SK-N-SH (cell line): ENCODE measurements at regions not wholly inside any gene's neighbourhood (a gene's known extent, or its start where the extent isn't known, plus 50 kb on each side); places are given as distances from the start of the nearest gene placed in this dataset.

Experiments used
- CTCF ChIA-PET: fragments of 300-600, 350-600 bp; formaldehyde crosslinking; extraction: SDS; loops from one replicate; lab custom pipeline; 2021; lab: Yijun Ruan, JAX
- POLR2A ChIA-PET: fragments of 350-600 bp; sonication (Branson Sonifier 250); formaldehyde crosslinking; extraction: SDS; loops from one replicate; lab custom pipeline; 2020; ENCODE audit warnings: antibody characterized with exemption, inconsistent platforms; lab: Yijun Ruan, JAX
- DNase-seq: peaks from one replicate; pipeline ENCODE4 v3.0.0; 2012
- H2AFZ ChIP-seq: fragments of 200-600 bp; sonication (generic); 2 replicates; pipeline ENCODE4 v1.8.1; 2016; ENCODE audit warnings: antibody characterized with exemption, mild to moderate bottlenecking, low read depth
- H3F3A ChIP-seq: fragments of 200-600 bp; sonication (generic); replicated peaks from 2 replicates; pipeline ENCODE3; 2016; ENCODE audit warnings: antibody characterized with exemption, mild to moderate bottlenecking; ENCODE audit not compliant: insufficient read depth
- H3K27ac ChIP-seq, 2 experiments: fragments of 200-500 bp in 1 of 2; fragments of 200-600 bp in 1 of 2; sonication (Bioruptor generic) in 1 of 2; sonication (generic), shearing (Covaris generic) in 1 of 2; 2 replicates each; pipeline versions ENCODE4 v1.5.1 to v1.6.1; 2014 to 2016; ENCODE audit warnings: low read depth in 2 of 2, inconsistent platforms in 1 of 2, low read length in 1 of 2, mild to moderate bottlenecking in 1 of 2, mixed read lengths in 1 of 2
- H3K27me3 ChIP-seq: fragments of 200-600 bp; sonication (generic), shearing (Covaris generic); 2 replicates; pipeline ENCODE4 v1.6.1; 2016; ENCODE audit warnings: mixed run types; ENCODE audit not compliant: insufficient read depth
- H3K36me3 ChIP-seq, 2 experiments: fragments of 200-500 bp in 1 of 2; fragments of 200-600 bp in 1 of 2; sonication (Bioruptor generic) in 1 of 2; sonication (generic) in 1 of 2; replicated peaks in 1 of 2; 2 replicates each; pipeline versions ENCODE3 to v1.5.1; 2014 to 2016; ENCODE audit warnings: low read length in 1 of 2, mild to moderate bottlenecking in 1 of 2; ENCODE audit not compliant: insufficient read depth in 2 of 2, control insufficient read depth in 1 of 2
- H3K4me1 ChIP-seq, 2 experiments: fragments of 200-500 bp in 1 of 2; fragments of 200-600 bp in 1 of 2; sonication (Bioruptor generic) in 1 of 2; sonication (generic), shearing (Covaris generic) in 1 of 2; 2 replicates each; pipeline versions ENCODE4 v1.5.1 to v1.6.1; 2014 to 2016; ENCODE audit warnings: low read depth in 1 of 2, low read length in 1 of 2, mixed run types in 1 of 2; ENCODE audit not compliant: insufficient read depth in 2 of 2, control insufficient read depth in 1 of 2
- H3K4me2 ChIP-seq: fragments of 200-600 bp; sonication (generic), shearing (Covaris generic); 2 replicates; pipeline ENCODE4 v1.6.1; 2017; ENCODE audit warnings: mixed run types
- H3K4me3 ChIP-seq, 2 experiments: fragments of 200-500 bp in 1 of 2; fragments of 200-600 bp in 1 of 2; sonication (Bioruptor generic) in 1 of 2; sonication (generic), shearing (Covaris generic) in 1 of 2; 2 replicates each; pipeline versions ENCODE4 v1.5.1 to v1.8.1; 2014 to 2016; ENCODE audit warnings: low read depth in 2 of 2, inconsistent platforms in 1 of 2, low read length in 1 of 2, mild to moderate bottlenecking in 1 of 2, mixed read lengths in 1 of 2, moderate library complexity in 1 of 2
- H3K79me2 ChIP-seq: fragments of 200-600 bp; sonication (generic); 2 replicates; pipeline ENCODE4 v1.8.1; 2017; ENCODE audit warnings: mild to moderate bottlenecking; ENCODE audit not compliant: insufficient read depth
- H3K9ac ChIP-seq: fragments of 200-600 bp; sonication (generic); 2 replicates; pipeline ENCODE4 v1.6.1; 2017; ENCODE audit warnings: mixed run types
- H3K9me2 ChIP-seq: fragments of 200-600 bp; sonication (generic); 2 replicates; pipeline ENCODE4 v1.6.1; 2017; ENCODE audit warnings: mixed run types
- H3K9me3 ChIP-seq: fragments of 200-600 bp; sonication (generic); 2 replicates; pipeline ENCODE4 v1.6.1; 2017; ENCODE audit warnings: mixed run types, mild to moderate bottlenecking, moderate library complexity
- H4K20me1 ChIP-seq: fragments of 200-600 bp; sonication (generic); 2 replicates; pipeline ENCODE4 v1.6.1; 2017; ENCODE audit warnings: mild to moderate bottlenecking, mixed run types; ENCODE audit not compliant: insufficient read depth
- CHD2 ChIP-seq: fragments of 150-350 bp; IDR thresholded peaks from 2 replicates; pipeline ENCODE4 v1.6.1; 2018; ENCODE audit warnings: low read length; ENCODE audit not compliant: partially characterized antibody
- ELF1 ChIP-seq: IDR thresholded peaks from 2 replicates; pipeline ENCODE4 v1.4.0; 2012
- EP300 ChIP-seq, 2 experiments: IDR thresholded peaks; 2 replicates each; pipeline versions ENCODE4 v1.4.0 to v1.6.1; 2012; ENCODE audit warnings: borderline replicate concordance in 1 of 2, low read depth in 1 of 2, low read length in 1 of 2
- EZH2phosphoT487 ChIP-seq: fragments of 200-600 bp; sonication (generic); IDR thresholded peaks from 2 replicates; pipeline ENCODE4 v1.6.1; 2017; ENCODE audit warnings: low read depth, mixed run types, mild to moderate bottlenecking, antibody characterized with exemption, moderate library complexity, borderline replicate concordance
- FOSL2 ChIP-seq: IDR thresholded peaks from 2 replicates; pipeline ENCODE4 v1.4.0; 2012; ENCODE audit warnings: low read depth, mild to moderate bottlenecking, moderate library complexity, borderline replicate concordance
- FOXJ3 ChIP-seq: sonication (generic); formaldehyde crosslinking; IDR thresholded peaks from 2 replicates; pipeline ENCODE4 v1.5.1; 2020; ENCODE audit warnings: mild to moderate bottlenecking, missing genetic modification reagents
- FOXM1 ChIP-seq: IDR thresholded peaks from 2 replicates; pipeline ENCODE4 v1.4.0; 2012; ENCODE audit warnings: low read depth, mild to moderate bottlenecking
- GABPA ChIP-seq: IDR thresholded peaks from 2 replicates; pipeline ENCODE4 v1.4.0; 2012; ENCODE audit warnings: low read depth, mild to moderate bottlenecking
- JUND ChIP-seq: IDR thresholded peaks from 2 replicates; pipeline ENCODE4 v1.4.0; 2012
- MXI1 ChIP-seq: IDR thresholded peaks from 2 replicates; pipeline ENCODE4 v1.6.1; 2012; ENCODE audit warnings: mild to moderate bottlenecking, low read depth, low read length, improper control_type of control experiment
- NFIC ChIP-seq: IDR thresholded peaks from 2 replicates; pipeline ENCODE4 v1.4.0; 2012; ENCODE audit warnings: borderline replicate concordance
- POLR2AphosphoS5 ChIP-seq: IDR thresholded peaks from 2 replicates; pipeline ENCODE4 v1.6.1; 2012; ENCODE audit warnings: low read depth, low read length
- RAD21 ChIP-seq: IDR thresholded peaks from 2 replicates; pipeline ENCODE4 v1.6.1; 2012; ENCODE audit warnings: mild to moderate bottlenecking, low read length
- RCOR1 ChIP-seq: fragments of 150-350 bp; IDR thresholded peaks from 2 replicates; pipeline ENCODE4 v1.6.1; 2017; ENCODE audit warnings: antibody characterized with exemption, low read length
- RFX5 ChIP-seq: IDR thresholded peaks from 2 replicates; pipeline ENCODE4 v1.6.1; 2012; ENCODE audit warnings: mild to moderate bottlenecking, improper control_type of control experiment, low read length
- RXRA ChIP-seq: IDR thresholded peaks from 2 replicates; pipeline ENCODE4 v1.4.0; 2012; ENCODE audit warnings: low read depth, mild to moderate bottlenecking, borderline replicate concordance
- SIN3A ChIP-seq: IDR thresholded peaks from 2 replicates; pipeline ENCODE4 v1.6.1; 2012; ENCODE audit warnings: low read depth, mild to moderate bottlenecking, low read length, moderate library complexity, borderline replicate concordance
- SMC3 ChIP-seq: IDR thresholded peaks from 2 replicates; pipeline ENCODE4 v1.6.1; 2012; ENCODE audit warnings: low read depth, low read length, improper control_type of control experiment
- TAF1 ChIP-seq: IDR thresholded peaks from 2 replicates; pipeline ENCODE4 v1.6.1; 2012; ENCODE audit warnings: low read depth, mild to moderate bottlenecking, low read length, moderate library complexity, borderline replicate concordance
- TCF12 ChIP-seq: IDR thresholded peaks from 2 replicates; pipeline ENCODE4 v1.4.0; 2012
- TEAD4 ChIP-seq: IDR thresholded peaks from 2 replicates; pipeline ENCODE4 v1.4.0; 2012; ENCODE audit warnings: mild to moderate bottlenecking, borderline replicate concordance; ENCODE audit not compliant: insufficient read depth
- YY1 ChIP-seq: IDR thresholded peaks from 2 replicates; pipeline ENCODE4 v1.4.0; 2012; ENCODE audit warnings: low read depth, mild to moderate bottlenecking
- WGBS: methylation state at CpG from one replicate; pipeline ENCODE4 v1.1.6; 2017; ENCODE audit warnings: low lambda C conversion rate; 5-methylcytosine and 5-hydroxymethylcytosine counted together
- TF ChIP-seq, protein P1 (sequence below): fragments of 150-350 bp; IDR thresholded peaks from 2 replicates; pipeline ENCODE4 v1.6.1; 2017; ENCODE audit warnings: antibody characterized with exemption, low read length, low read depth, borderline replicate concordance
- TF ChIP-seq, protein P2 (sequence below): IDR thresholded peaks from 2 replicates; pipeline ENCODE4 v1.4.0; 2012; ENCODE audit warnings: low read depth
- TF ChIP-seq, protein P3 (sequence below): IDR thresholded peaks from 2 replicates; pipeline ENCODE4; 2012
- TF ChIP-seq, protein P4 (sequence below): fragments of 200-600 bp; sonication (generic); IDR thresholded peaks from 2 replicates; pipeline ENCODE4 v1.6.1; 2017; ENCODE audit warnings: antibody characterized with exemption, mild to moderate bottlenecking, moderate library complexity
- TF ChIP-seq, protein P5 (sequence below): IDR thresholded peaks from 2 replicates; pipeline ENCODE4 v1.4.0; 2012; ENCODE audit warnings: low read depth, borderline replicate concordance
- TF ChIP-seq, protein P6 (sequence below): IDR thresholded peaks from 2 replicates; pipeline ENCODE4 v1.4.0; 2012; ENCODE audit warnings: low read depth, borderline replicate concordance

DNA sequence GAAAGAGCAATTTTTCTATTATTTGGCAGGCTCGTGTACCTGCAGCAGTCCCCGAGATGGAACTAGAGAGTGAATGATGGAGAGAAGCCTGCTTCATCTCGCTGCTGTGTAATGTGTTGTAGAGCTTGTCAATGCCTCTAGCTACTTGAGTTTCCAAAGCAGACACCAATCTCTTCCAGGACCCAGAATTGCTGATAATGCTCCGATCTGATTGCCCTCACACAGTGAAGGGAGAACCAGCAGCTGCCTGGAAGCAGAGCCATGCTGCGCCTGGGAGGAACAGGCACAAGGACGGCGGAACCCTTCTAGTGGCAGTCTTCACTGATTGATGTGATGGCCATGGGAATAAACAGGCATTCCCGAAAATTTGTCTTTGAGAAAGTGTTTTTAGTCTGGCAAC is 288.0 kb downstream of the ICE1 start:
- DNase-seq: peak; percentile 65
- Histone ChIP-seq H3K4me2 (no peak overlapping the region), H3K9ac (no peak overlapping the region), H3K27me3 (no peaks in the 10 kb centered on the region), H3K79me2 (no peaks in the 10 kb centered on the region), H3K27ac (peak overlapping the region; percentile 36 to 100; a peak in 3 of 4 replicates), H3K9me2 (no peaks in the 10 kb centered on the region), H3K4me3 (no peak overlapping the region), H3K9me3 (no peaks in the 10 kb centered on the region), H2AFZ (no peak overlapping the region), H3K36me3 (no peaks in the 10 kb centered on the region), H3F3A (no peaks in the 10 kb centered on the region), H3K4me1 (peaks cover 0 to 39% of the 10 kb centered on the region in 2 experiments; a peak in 2 of 4 replicates), H4K20me1 (no peaks in the 10 kb centered on the region)
- CTCF ChIA-PET: interaction anchor here (0.9 to 3.5 kb wide), 10 partner anchors 18 to 547 kb away, joined by 3 to 32 read pairs (median 4); no protein-coding TSS in a partner anchor
- 5% methylated on average over 8 of the region's 8 CpGs for WGBS
- POLR2A ChIA-PET: interaction anchor here (0.6 to 3.1 kb wide), 12 partner anchors 35 to 739 kb away, joined by 3 to 13 read pairs (median 5); partner anchors contain the start of gene UBE2QL1
- TF ChIP-seq MXI1 (no peak; the same call in 1 of the 2 replicates), FOXM1 (no peak), POLR2AphosphoS5 (peak; percentile 32; the same call in 1 of the 2 replicates), FOXJ3 (CRISPR knock-in tag) (peak; percentile 97), RFX5 (no peak), CHD2 (peak; percentile 88), FOSL2 (no peak), GABPA (no peak), RCOR1 (peak; percentile 90), NFIC (no peak), SMC3 (peak; percentile 47; the same call in 1 of the 2 replicates), TAF1 (no peak), EZH2phosphoT487 (no peak), RXRA (no peak), SIN3A (no peak), JUND (no peak), TCF12 (peak; percentile 62), EP300 (IDR thresholded peaks at IDR 0.05; ENCODE audit: borderline replicate concordance in 1 of 2, low read depth in 1 of 2, low read length in 1 of 2) (peak; percentile 55 to 99), RAD21 (peak; percentile 62), ELF1 (no peak), TEAD4 (peak; percentile 33; the same call in 1 of the 2 replicates), YY1 (no peak)
- TF ChIP-seq, protein P1, sequence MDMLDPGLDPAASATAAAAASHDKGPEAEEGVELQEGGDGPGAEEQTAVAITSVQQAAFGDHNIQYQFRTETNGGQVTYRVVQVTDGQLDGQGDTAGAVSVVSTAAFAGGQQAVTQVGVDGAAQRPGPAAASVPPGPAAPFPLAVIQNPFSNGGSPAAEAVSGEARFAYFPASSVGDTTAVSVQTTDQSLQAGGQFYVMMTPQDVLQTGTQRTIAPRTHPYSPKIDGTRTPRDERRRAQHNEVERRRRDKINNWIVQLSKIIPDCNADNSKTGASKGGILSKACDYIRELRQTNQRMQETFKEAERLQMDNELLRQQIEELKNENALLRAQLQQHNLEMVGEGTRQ: no peak
- TF ChIP-seq, protein P2, sequence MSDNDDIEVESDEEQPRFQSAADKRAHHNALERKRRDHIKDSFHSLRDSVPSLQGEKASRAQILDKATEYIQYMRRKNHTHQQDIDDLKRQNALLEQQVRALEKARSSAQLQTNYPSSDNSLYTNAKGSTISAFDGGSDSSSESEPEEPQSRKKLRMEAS: no peak
- TF ChIP-seq, protein P3, sequence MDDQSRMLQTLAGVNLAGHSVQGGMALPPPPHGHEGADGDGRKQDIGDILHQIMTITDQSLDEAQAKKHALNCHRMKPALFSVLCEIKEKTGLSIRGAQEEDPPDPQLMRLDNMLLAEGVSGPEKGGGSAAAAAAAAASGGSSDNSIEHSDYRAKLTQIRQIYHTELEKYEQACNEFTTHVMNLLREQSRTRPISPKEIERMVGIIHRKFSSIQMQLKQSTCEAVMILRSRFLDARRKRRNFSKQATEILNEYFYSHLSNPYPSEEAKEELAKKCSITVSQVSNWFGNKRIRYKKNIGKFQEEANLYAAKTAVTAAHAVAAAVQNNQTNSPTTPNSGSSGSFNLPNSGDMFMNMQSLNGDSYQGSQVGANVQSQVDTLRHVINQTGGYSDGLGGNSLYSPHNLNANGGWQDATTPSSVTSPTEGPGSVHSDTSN: no peak
- TF ChIP-seq, protein P4, sequence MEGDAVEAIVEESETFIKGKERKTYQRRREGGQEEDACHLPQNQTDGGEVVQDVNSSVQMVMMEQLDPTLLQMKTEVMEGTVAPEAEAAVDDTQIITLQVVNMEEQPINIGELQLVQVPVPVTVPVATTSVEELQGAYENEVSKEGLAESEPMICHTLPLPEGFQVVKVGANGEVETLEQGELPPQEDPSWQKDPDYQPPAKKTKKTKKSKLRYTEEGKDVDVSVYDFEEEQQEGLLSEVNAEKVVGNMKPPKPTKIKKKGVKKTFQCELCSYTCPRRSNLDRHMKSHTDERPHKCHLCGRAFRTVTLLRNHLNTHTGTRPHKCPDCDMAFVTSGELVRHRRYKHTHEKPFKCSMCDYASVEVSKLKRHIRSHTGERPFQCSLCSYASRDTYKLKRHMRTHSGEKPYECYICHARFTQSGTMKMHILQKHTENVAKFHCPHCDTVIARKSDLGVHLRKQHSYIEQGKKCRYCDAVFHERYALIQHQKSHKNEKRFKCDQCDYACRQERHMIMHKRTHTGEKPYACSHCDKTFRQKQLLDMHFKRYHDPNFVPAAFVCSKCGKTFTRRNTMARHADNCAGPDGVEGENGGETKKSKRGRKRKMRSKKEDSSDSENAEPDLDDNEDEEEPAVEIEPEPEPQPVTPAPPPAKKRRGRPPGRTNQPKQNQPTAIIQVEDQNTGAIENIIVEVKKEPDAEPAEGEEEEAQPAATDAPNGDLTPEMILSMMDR: no peak
- TF ChIP-seq, protein P5, sequence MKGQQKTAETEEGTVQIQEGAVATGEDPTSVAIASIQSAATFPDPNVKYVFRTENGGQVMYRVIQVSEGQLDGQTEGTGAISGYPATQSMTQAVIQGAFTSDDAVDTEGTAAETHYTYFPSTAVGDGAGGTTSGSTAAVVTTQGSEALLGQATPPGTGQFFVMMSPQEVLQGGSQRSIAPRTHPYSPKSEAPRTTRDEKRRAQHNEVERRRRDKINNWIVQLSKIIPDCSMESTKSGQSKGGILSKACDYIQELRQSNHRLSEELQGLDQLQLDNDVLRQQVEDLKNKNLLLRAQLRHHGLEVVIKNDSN: no peak
- TF ChIP-seq, protein P6, sequence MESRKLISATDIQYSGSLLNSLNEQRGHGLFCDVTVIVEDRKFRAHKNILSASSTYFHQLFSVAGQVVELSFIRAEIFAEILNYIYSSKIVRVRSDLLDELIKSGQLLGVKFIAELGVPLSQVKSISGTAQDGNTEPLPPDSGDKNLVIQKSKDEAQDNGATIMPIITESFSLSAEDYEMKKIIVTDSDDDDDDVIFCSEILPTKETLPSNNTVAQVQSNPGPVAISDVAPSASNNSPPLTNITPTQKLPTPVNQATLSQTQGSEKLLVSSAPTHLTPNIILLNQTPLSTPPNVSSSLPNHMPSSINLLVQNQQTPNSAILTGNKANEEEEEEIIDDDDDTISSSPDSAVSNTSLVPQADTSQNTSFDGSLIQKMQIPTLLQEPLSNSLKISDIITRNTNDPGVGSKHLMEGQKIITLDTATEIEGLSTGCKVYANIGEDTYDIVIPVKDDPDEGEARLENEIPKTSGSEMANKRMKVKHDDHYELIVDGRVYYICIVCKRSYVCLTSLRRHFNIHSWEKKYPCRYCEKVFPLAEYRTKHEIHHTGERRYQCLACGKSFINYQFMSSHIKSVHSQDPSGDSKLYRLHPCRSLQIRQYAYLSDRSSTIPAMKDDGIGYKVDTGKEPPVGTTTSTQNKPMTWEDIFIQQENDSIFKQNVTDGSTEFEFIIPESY: no peak
